T1000 (cell line): ENCODE measurements at regions not wholly inside any gene's neighbourhood (a gene's known extent, or its start where the extent isn't known, plus 50 kb on each side); places are given as distances from the start of the nearest gene placed in this dataset.

Experiments used
- DNase-seq: peaks from one replicate; lab custom pipeline; 2025; ENCODE audit warnings: mixed read lengths; lab: John Stamatoyannopoulos, UW

DNA sequence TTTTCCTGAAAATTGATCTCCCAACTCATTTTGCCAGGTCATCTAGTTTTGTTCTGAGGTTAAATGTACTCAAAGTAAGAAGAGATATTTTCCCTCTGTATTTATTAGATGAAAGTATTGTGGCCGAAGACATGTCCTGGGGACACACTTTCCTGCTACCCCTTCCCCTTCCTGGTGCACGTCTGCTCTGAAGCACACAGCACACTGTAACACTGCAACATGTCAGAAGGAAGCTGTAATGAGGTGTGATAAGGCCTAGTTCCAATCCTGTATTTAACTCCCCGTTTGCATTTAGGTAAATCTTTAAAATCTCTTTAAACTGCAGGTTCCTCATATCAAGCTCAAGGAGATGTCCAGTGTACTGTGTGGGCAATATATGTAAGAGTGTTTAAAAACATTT lies 99.4 kb downstream of the HDGFL1 start:
- no peak for DNase-seq

DNA sequence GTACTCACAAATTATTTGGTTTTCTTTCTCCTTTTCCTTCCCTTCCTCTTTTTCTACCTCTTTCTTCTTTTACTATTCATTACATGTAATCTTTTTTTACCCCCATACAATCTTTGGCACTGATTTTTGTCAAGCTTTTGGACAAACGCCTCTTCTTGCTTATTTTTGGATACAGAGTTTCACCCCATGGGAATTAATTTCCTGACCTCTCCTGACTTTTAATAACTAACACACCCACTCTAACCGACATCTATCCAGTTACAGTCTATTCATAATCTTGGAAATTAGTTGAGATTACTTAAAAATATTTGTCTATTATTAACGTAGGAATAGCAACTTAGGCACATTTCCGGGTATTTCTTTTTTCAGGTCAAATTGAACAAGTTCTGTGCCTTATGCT lies 101.2 kb downstream of the HDGFL1 start:
- DNase-seq: no peak

DNA sequence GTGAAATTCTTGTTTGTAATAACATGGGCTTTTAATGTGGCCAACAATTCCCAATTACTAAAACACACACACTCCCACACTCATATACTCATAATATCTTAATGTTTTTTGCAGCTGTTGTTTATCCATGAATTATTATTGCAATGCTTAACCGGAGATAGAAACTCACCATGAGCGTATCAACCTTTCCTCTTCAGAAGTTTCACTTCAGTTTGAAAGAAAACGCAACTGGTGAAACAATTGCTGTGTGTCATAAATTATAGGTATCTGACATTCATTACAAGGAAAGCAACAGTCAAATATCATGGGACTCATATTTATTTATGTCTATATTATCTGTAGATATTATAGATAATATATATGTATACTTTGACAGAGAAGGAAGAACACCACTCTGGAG lies 104.1 kb downstream of the HDGFL1 start:
- DNase-seq: no peak

DNA sequence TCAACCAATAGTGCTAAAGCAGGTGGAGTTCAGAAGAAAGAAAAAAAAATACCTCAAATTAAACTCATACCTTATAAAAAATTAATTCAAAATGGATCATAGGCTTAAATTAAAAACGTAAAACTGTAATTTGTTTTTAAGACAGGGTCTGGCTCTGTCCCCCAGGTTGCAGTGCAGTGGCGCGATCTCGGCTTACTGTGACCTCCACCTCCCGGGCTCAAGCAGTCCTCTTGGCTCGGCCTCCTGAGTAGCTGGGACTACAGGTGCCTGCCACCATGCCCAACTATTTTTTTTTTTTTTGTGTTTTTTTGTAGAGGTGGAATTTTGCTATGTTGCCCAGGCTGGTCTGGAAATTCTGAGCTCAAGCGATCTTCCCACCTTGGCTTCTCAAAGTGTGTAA lies 111.6 kb downstream of the HDGFL1 start:
- DNase-seq: no peak

DNA sequence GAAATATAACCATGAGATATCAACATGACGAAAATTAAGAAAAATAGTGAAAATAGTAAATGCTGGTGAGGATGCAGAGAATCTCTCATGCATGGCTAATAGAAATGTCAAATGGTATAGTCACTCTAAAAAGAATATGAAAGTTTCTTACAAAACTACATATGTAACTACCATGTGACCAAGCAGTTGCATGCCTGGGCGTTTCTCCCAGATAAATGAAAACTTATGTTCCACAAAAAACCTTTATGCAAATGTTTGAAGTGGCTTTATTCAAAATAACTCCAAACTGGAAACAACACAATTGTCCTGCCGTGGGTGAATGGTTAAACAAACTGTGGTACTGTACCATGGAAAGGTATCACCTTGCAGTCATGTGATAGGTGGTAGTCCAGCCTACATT lies 112.4 kb downstream of the HDGFL1 start:
- DNase-seq: no peak

DNA sequence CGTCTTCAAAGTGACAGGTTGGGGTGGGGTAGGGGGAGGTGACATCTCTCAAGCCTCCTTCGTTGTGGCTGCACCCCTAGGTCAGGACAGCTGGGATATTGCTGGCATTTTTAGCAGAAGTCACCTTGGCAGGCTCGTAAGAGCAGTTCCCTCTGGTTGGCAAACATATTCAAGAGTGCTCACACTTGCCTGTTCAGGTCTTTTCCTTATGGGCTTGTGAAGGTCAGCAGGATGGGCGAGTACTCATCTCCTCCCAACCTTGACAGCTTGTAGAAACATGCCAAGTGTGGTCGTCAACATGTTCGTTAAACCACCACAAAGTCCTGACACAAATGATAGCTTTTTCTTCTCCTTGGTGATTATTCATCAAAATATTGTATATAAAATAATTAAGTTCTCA lies 113.6 kb downstream of the HDGFL1 start:
- no peak for DNase-seq

DNA sequence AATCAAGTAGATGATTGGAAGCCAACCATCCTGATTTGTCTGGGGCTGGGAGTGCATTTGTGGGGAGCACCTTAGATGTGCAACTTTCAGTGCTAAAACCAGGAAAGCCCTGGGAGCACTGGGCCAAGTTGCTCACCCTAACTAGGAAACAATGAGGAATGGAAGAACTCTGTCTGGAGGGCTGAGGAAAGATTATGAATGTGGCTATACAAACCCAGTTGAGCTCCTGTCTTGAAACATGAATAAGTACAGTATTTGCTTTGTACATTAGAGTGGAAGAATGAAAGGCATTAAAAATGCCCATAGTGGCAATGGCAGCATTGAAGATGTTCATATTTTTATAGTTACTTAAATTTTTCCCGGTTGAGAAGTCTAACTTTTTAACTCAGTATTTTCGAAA lies 121.1 kb downstream of the HDGFL1 start:
- DNase-seq: no peak

DNA sequence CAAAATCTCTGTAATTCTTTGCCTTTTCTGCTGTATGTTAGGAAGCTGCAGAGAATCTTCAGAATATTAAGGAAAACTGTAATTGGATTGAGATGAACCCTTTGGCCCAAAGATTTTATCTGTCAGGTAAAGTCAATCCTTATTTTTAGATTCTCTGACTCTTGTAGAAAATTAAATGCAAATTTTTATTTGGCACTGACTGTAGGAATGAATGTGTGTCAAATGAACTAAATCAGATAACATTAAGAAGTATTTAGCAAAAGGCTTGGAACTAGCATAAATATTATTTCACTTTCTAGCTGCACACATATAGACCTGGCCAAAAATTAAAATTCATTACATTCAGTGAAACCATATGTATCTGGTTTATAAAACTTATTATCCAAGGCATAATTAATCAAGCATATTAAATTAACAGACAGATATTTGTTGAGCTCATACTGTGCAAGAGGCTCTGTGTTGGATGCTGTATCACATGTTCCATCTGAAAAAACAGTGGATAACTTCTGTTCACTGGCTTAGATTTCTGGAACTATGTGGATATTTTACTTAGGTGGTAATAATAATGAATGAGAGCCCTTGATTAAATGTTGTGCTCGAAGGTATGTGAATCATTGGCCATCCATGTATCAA lies 124.8 kb downstream of the HDGFL1 start:
- no peak for DNase-seq

DNA sequence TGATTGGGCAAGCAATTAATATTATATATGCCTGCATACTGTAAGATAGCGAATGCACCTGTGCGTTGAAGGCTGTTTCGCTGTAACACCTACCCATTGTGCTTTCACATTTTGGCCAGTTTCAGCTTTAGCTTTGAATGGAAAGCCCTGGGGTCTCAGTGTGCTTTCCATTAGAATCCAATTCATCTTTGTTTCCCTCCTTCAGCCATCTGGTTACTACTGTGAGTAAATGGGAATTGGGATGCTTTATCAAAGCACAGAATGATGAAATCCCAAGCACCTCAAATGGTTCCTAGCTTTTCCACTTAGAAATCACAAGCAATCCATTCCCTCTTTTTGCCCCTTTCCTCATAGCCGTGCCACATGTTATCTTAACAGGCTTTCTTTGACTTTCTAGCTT lies 127.1 kb downstream of the HDGFL1 start:
- DNase-seq: no peak

DNA sequence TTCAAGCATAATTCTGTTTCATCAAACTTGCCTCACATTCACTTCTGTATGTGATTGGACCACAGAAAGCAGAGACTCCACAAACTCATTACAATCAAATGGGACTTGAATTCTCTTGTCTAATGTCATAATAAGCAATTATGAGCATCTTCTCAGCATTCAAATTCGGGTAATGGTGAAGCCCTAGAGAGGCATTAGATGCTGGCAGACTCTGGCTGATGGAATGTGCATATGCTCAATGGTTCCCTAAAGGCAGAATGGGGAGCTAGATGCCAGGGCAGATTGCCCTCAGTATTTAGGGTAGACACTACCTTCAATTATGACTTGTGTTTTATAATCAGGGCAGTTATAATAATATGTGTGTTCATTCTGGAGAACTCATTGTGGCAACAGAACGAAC lies 127.9 kb downstream of the HDGFL1 start:
- no peak for DNase-seq

DNA sequence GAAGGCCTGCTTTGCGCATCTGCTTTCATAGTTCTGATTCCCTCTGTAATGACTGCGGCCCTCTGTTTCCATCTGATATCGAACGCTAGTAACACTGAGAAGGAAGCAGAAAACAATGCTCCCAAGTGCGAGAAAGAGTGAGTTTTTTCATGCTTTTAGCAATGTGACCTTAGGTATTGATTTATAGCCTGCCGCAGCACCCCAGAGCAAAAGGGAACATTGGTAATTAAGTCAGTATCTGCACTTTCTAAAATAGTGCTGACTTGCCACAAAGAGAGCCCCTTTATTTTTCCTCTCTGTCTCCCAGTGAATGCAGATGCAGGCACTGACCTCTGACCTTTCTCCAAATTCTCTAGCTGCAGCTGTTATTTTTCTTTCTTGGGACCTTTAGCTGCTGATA lies 129.8 kb downstream of the HDGFL1 start:
- DNase-seq: no peak

DNA sequence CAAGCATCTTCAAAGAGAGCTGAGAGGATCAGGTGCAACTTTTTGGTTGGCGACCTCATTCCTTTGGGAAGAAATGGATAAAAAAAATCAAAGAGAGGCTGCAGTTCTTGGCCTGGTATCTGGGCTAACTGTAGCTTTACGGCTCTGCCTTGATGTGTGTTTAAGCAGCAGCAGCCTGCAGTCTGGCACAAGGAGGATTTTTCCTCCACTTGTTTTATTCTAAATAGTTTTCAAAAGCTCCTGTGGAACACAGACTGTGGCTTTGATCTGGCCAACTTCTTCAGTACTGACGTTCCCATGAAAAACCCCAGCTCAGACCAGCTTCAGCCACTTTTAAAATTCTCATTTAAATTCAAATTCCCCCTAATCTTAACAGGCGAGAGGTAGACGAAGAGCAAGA lies 137.3 kb downstream of the HDGFL1 start:
- DNase-seq: no peak

DNA sequence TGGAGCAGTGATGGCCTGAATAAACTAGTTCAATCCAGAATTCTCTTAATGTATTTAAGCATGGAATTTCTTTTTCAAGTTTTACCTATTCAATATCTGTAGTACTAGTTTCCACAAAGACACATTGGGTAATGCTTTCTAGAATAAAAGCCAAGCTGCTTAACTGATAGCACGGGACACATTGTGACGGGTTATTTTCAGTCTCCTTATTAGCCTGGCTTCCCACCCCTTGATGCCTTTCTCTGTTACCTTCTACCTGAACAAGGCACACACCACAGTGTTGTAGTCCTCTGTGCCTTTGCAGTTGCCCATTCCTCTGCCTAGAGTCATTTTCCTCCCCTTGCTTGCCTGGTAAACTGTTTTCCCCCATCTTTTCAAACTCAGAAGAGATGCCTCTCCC lies 139.1 kb downstream of the HDGFL1 start:
- no peak for DNase-seq

DNA sequence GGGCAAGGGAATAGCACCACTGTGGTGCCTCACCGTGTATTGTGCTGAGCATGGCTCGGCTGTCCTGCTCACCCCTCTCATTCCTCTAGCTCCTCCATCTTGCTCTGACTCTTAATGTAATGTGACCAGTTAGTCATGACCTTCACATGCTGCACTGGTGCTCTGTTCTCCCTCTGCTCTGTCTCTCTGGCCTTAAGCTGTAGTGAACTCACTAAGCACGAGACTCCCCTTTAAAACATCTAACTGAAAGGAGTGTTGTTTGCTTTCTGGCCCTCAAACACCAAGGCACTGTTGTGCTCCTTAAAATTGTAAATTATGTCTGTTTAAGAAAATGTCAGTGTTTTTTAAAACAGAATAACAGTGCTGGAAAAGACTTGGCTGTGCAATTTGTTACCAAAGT lies 140.4 kb downstream of the HDGFL1 start:
- no peak for DNase-seq

DNA sequence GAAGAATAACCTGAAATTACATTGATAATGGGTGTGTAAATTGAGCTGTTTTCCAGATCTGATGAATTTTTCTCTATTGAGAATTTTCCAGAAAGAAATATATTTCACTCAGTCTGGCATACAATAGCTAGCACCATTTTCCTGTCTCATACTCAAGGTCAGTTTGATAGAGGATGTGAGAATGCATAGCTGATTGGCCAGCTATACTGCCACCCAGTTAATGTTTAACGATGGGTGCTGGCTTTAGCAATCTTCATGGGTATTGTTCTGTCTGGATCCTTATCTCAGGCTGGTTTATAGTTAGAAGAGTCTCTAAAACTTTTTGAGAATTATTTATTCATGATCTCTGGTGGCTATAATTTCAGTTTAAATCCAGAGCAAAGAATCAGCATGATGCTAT lies 147.4 kb downstream of the HDGFL1 start:
- no peak for DNase-seq

DNA sequence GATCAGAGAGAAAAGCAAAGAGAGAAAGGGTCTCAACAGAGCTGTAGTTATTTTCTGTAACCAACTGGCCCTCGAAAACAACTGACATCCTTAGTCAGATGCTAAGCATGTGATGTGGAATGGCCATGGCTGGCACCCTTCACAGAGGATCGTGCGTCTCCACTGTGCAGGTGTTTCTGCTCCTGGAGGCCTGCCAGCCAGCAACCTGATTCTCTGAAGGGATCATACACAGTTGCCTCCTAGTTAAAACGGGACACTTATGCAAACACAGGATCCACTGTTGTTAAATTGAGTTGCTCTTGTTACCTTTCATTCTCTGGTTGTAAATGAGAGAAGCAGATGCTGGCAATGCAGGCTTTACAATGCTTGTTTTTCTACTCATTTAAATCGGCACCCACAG lies 148.5 kb downstream of the HDGFL1 start:
- DNase-seq: no peak

DNA sequence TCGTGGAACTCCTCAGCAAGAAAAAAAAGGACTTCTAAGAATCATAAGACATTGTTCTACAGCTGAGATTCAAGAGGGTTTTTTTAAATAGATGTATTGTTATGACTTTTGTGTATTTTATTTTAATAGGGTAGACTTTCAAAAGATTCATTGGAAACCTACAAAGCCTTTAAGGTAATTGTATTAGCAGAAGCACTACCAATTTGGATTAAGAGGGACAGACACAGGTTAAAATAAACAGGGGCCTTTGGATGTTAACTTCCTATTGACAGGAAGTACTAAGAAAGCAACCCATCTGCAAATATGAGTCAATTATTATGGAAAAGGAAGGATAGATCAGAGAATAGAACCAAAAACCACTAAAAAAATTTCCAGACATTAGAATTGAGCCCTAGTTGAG lies 153.5 kb downstream of the HDGFL1 start:
- no peak for DNase-seq

DNA sequence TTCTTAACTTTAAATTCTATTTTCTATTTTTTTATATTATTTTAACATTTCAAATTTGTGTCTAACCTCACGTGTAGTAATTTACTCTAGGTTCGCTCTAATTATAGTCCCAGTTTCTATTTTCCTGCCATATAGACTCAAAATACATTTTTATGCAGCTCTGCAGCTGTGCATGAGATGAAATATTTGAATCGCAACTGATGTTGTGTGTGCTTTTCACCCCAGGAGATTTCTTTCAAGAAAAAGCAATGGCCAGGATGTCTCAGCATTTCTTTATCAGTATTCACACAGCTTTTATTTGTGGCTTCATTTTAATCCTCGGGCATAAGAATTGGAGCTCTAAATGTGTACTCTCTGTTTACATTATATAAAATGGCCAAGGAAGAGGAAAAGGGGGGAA lies 157.6 kb downstream of the HDGFL1 start:
- no peak for DNase-seq

DNA sequence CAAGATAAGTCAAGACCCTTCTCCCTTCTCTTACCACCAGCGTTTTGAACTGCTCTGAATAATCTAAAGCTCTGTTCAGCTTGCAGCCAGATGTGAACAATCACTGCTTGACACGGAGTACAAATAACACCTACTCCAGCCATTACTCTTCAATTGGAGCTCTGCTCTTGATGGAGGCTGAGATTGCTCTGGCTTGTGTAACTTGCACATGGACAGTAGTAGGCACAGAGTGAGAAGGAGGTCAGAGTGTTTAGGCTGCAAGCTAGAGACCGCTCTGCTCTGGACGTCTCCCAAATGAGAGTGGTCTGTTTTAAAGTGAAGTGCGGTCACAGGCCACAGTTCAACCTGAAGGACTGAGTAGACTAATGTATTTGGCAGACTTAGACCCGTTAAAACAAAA lies 158.3 kb downstream of the HDGFL1 start:
- no peak for DNase-seq

DNA sequence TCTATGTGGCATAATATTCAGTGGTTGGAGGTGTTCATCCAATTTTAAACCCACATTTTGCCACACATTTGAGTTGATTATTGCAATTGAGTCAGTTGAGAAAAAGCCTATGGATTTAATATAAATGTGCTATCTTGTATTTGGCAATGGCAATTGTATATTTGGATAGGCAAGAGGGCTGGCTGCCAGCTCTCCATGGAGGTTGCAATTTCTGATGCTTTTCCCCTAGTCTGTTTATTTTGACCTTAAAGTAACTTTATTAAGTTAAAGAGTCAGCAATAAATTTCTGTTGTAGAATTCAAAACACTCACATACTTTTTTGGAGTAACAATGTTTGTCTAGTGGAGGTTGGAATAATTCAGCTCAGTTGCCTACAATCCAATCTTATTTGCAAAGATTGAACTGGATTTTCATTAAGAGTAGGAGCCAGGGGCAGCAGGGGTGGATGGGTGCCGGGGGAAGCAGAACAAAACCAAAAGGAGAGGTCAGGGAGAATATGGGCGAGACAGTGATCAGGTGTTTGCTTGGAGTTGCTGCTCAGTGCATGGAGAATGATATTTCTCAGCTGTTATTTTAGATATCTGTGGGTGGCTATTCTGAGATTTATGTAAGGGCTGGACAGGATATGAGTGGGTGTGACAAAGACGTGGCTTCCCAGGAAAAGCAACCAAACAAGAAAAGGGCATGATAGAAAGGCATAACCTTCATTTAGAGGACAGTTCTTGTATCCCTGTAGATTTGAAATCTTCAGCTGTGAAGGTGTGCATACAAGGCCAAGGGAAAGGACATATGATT lies 163.0 kb downstream of the HDGFL1 start:
- no peak for DNase-seq

DNA sequence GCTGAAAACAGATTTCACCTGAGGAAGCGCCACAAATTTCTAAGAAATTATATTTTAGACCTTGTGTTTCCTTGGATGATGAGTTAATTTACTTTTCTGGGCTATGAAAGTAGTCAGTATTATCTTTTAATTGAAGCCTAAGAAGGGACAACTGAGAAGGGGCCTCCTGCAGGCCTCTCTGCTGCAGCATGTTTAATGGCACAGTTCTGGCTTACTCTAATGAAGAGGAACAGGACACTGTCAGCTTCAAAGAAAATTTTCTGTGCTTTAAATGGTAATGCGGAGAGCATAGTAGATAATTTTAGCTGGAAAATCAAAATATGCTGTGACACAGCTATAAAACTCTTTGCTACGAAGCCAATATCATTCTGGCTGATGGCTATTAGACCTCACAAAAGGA lies 167.4 kb downstream of the HDGFL1 start:
- DNase-seq: no peak

DNA sequence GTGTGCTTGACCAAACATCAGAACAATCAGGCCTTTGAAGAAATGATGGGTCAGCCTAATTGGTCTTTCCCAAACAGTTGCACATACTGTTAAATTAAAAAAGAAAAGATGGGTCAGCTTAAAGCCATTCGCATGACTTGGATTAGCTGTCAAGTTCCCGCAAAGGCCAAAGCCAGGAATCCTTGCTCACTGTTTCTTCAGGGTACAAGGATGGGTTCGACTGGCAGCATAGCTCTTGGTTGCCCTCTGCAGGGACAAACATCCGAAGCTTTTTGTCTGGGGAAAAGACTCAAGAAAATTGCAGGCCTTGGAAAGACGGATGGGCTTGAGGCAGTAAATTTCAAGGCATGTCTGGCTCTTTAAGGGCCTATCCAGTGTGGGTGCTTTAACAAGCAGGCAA lies 168.0 kb downstream of the HDGFL1 start:
- no peak for DNase-seq

DNA sequence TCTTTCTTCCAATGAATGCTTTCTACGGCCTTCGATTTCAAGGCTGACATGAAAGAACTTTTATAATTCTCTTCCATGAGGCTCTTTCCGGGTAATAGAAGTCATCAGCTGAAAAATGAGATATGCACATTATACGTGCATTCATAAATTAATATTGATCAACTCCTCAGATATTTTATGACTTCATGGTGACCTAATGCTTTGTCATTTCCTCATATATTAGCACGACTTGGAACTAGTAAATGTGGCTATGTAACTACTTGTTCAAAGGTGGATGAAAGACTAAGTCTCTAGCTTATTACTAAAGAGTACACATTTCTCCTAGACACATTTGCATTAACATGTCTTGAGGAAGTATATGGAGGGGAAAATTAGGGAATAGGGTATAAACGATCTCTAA lies 168.8 kb downstream of the HDGFL1 start:
- no peak for DNase-seq

DNA sequence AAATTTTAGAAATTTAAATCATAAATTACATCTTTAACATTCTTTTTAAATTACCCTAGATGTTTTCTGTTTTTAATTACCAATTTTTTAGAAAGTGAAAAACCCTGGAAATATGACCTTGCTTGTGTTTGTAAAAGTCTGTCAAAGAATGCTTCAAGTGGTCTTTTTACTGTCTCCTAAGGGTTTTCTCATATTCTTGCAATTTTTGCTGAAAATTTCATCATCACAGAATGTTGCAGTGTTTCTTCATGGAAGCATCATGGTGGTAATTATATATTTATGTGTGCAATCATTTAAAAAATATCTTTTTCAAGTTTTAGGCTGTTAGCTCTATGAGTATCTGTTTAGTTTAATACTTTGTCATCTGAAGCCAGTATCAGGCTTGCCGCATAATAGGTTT lies 178.2 kb downstream of the HDGFL1 start:
- DNase-seq: no peak
